ENCODE measurements at regions not wholly inside any gene's neighbourhood (a gene's known extent, or its start where the extent isn't known, plus 50 kb on each side); places are given as distances from the start of the nearest gene placed in this dataset.

GRCh38 chr2:75256485-75256884, 57.2 kb upstream of the TACR1 start:
- no peak for TF ChIP-seq EZH2 (optimal IDR thresholded peaks at IDR 0.05; ENCODE audit: low read depth, low read length)
- TF ChIP-seq, protein P1, sequence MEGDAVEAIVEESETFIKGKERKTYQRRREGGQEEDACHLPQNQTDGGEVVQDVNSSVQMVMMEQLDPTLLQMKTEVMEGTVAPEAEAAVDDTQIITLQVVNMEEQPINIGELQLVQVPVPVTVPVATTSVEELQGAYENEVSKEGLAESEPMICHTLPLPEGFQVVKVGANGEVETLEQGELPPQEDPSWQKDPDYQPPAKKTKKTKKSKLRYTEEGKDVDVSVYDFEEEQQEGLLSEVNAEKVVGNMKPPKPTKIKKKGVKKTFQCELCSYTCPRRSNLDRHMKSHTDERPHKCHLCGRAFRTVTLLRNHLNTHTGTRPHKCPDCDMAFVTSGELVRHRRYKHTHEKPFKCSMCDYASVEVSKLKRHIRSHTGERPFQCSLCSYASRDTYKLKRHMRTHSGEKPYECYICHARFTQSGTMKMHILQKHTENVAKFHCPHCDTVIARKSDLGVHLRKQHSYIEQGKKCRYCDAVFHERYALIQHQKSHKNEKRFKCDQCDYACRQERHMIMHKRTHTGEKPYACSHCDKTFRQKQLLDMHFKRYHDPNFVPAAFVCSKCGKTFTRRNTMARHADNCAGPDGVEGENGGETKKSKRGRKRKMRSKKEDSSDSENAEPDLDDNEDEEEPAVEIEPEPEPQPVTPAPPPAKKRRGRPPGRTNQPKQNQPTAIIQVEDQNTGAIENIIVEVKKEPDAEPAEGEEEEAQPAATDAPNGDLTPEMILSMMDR (IDR thresholded peaks at IDR 0.05; ENCODE audit: low read length): no peak
